ENCODE measurements at regions not wholly inside any gene's neighbourhood (a gene's known extent, or its start where the extent isn't known, plus 50 kb on each side); places are given as distances from the start of the nearest gene placed in this dataset.

DNA sequence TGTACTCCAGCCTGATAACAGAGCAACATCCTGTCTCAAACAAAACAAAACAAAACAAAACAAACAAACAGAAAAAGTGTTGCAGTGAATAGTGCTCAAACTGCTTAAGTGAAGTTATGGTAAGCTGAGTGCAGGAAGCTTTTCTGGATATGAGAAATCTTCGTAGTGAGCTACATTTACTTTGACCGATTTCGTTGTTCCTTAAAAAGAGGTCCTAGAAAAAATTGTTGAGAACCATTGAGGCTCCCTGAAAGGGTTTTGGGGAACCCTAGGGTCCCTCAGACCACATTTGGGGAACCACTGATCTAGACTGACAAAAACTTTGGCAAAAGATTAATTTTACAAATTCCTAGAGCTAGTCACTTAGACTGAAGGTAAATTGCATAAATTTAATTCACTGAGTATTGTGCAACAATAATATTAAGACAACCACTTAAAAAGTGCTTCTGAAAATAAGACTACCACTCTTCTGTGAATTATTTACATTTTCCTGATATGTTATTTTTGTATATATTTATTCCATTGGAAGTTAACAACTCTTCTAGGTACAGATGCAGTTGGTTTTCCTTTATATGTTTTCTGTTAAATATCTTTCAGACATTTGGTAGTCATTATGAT is 149.6 kb downstream of the FHIP1A start:
- TF ChIP-seq CTCF (IDR thresholded peaks at IDR 0.05), result no peak
- no peak for TF ChIP-seq EP300 (IDR thresholded peaks at IDR 0.05)
- TF ChIP-seq POLR2A (IDR thresholded peaks at IDR 0.05), result no peak
